ENCODE measurements at regions not wholly inside any gene's neighbourhood (a gene's known extent, or its start where the extent isn't known, plus 50 kb on each side); places are given as distances from the start of the nearest gene placed in this dataset.

- no peaks in the 10 kb centered on the region for H3K9me2 ChIP-seq (ENCODE audit: insufficient read depth)
- H3K27me3 ChIP-seq (replicated peaks; ENCODE audit: insufficient read depth) = no peaks in the 10 kb centered on the region
- H3K9me3 ChIP-seq (ENCODE audit: low read depth) = no peaks in the 10 kb centered on the region
- H2AFZ ChIP-seq = no peak overlapping the region
- H4K20me1 ChIP-seq (ENCODE audit: insufficient read depth) = no peaks in the 10 kb centered on the region
- no peak overlapping the region for H3K9ac ChIP-seq
- no peak overlapping the region for H3K4me2 ChIP-seq (ENCODE audit: unreplicated experiment)
- no peaks in the 10 kb centered on the region for H3F3A ChIP-seq (ENCODE audit: insufficient read depth)
- in situ Hi-C loops (cut with MboI) = no loop called here
- H3K4me3 ChIP-seq = no peak overlapping the region
- H3K4me1 ChIP-seq (ENCODE audit: insufficient read depth) = no peaks in the 10 kb centered on the region
- H3K27ac ChIP-seq = no peak overlapping the region
- no peak for TF ChIP-seq EZH2 (IDR thresholded peaks at IDR 0.05; ENCODE audit: insufficient read depth, poor library complexity, severe bottlenecking)
- TF ChIP-seq EZH2phosphoT487 (IDR thresholded peaks at IDR 0.05; ENCODE audit: insufficient read depth, low read depth) = no peak
- no peaks in the 10 kb centered on the region for H3K36me3 ChIP-seq (ENCODE audit: low read depth)
- DNase-seq = no peak
- WGBS, 2 experiments (ENCODE audit: low coverage in 1 of 2, low lambda C conversion rate in 2 of 2, missing lambda C conversion rate in 2 of 2) = 37 to 40% methylated on average over 7 of the region's 7 CpGs
- H3K79me2 ChIP-seq (ENCODE audit: insufficient read depth) = no peaks in the 10 kb centered on the region
Observed at GRCh38 chr7:23964715-23965114, 254.7 kb downstream of the STK31 start.

GRCh38 chr7:23965296-23965695, 255.3 kb downstream of the STK31 start:
- Histone ChIP-seq H2AFZ (no peak overlapping the region), H3K9me2 (ENCODE audit: insufficient read depth) (no peaks in the 10 kb centered on the region), H3K4me1 (ENCODE audit: insufficient read depth) (no peaks in the 10 kb centered on the region), H3K9ac (no peak overlapping the region), H3K9me3 (ENCODE audit: low read depth) (no peaks in the 10 kb centered on the region), H3F3A (ENCODE audit: insufficient read depth) (no peaks in the 10 kb centered on the region), H3K4me3 (no peak overlapping the region), H3K4me2 (ENCODE audit: unreplicated experiment) (no peak overlapping the region), H3K27me3 (replicated peaks; ENCODE audit: insufficient read depth) (no peaks in the 10 kb centered on the region), H3K79me2 (ENCODE audit: insufficient read depth) (no peaks in the 10 kb centered on the region), H3K36me3 (ENCODE audit: low read depth) (no peaks in the 10 kb centered on the region), H4K20me1 (ENCODE audit: insufficient read depth) (no peaks in the 10 kb centered on the region), H3K27ac (no peak overlapping the region)
- no peak for DNase-seq
- TF ChIP-seq EZH2 (IDR thresholded peaks at IDR 0.05; ENCODE audit: insufficient read depth, poor library complexity, severe bottlenecking) (no peak), EZH2phosphoT487 (IDR thresholded peaks at IDR 0.05; ENCODE audit: insufficient read depth, low read depth) (no peak)
- in situ Hi-C loops (cut with MboI) = no loop called here
- WGBS, 2 experiments (ENCODE audit: low coverage in 1 of 2, low lambda C conversion rate in 2 of 2, missing lambda C conversion rate in 2 of 2) = 67 to 70% methylated on average over 5 of the region's 5 CpGs

GRCh38 chr7:23966941-23967340, 256.9 kb downstream of the STK31 start:
- no peaks in the 10 kb centered on the region for H3K79me2 ChIP-seq (ENCODE audit: insufficient read depth)
- no peaks in the 10 kb centered on the region for H3K27me3 ChIP-seq (replicated peaks; ENCODE audit: insufficient read depth)
- H4K20me1 ChIP-seq (ENCODE audit: insufficient read depth) = no peaks in the 10 kb centered on the region
- no peak overlapping the region for H3K4me2 ChIP-seq (ENCODE audit: unreplicated experiment)
- peak; percentile 7 for DNase-seq
- no peaks in the 10 kb centered on the region for H3F3A ChIP-seq (ENCODE audit: insufficient read depth)
- TF ChIP-seq EZH2 (IDR thresholded peaks at IDR 0.05; ENCODE audit: insufficient read depth, poor library complexity, severe bottlenecking) = no peak
- TF ChIP-seq EZH2phosphoT487 (IDR thresholded peaks at IDR 0.05; ENCODE audit: insufficient read depth, low read depth) = no peak
- H3K36me3 ChIP-seq (ENCODE audit: low read depth) = no peaks in the 10 kb centered on the region
- no peak overlapping the region for H2AFZ ChIP-seq
- H3K9ac ChIP-seq = no peak overlapping the region
- no peak overlapping the region for H3K4me3 ChIP-seq
- no peaks in the 10 kb centered on the region for H3K4me1 ChIP-seq (ENCODE audit: insufficient read depth)
- no peaks in the 10 kb centered on the region for H3K9me3 ChIP-seq (ENCODE audit: low read depth)
- H3K9me2 ChIP-seq (ENCODE audit: insufficient read depth) = no peaks in the 10 kb centered on the region
- in situ Hi-C loops (cut with MboI) = no loop called here
- no peak overlapping the region for H3K27ac ChIP-seq

- H3F3A ChIP-seq (ENCODE audit: insufficient read depth) = no peaks in the 10 kb centered on the region
- H3K9me3 ChIP-seq (ENCODE audit: low read depth) = no peaks in the 10 kb centered on the region
- no peaks in the 10 kb centered on the region for H3K9me2 ChIP-seq (ENCODE audit: insufficient read depth)
- H3K27me3 ChIP-seq (replicated peaks; ENCODE audit: insufficient read depth) = no peaks in the 10 kb centered on the region
- H3K79me2 ChIP-seq (ENCODE audit: insufficient read depth) = no peaks in the 10 kb centered on the region
- H3K4me3 ChIP-seq = no peak overlapping the region
- no peak overlapping the region for H3K9ac ChIP-seq
- TF ChIP-seq EZH2 (IDR thresholded peaks at IDR 0.05; ENCODE audit: insufficient read depth, poor library complexity, severe bottlenecking) = no peak
- no peak for TF ChIP-seq EZH2phosphoT487 (IDR thresholded peaks at IDR 0.05; ENCODE audit: insufficient read depth, low read depth)
- H3K4me1 ChIP-seq (ENCODE audit: insufficient read depth) = no peaks in the 10 kb centered on the region
- H3K36me3 ChIP-seq (ENCODE audit: low read depth) = no peaks in the 10 kb centered on the region
- in situ Hi-C loops (cut with MboI) = no loop called here
- no peak overlapping the region for H3K4me2 ChIP-seq (ENCODE audit: unreplicated experiment)
- H3K27ac ChIP-seq = no peak overlapping the region
- DNase-seq = no peak
- no peak overlapping the region for H2AFZ ChIP-seq
- no peaks in the 10 kb centered on the region for H4K20me1 ChIP-seq (ENCODE audit: insufficient read depth)
- 44 to 48% methylated on average over 5 of the region's 5 CpGs for WGBS, 2 experiments (ENCODE audit: low coverage in 1 of 2, low lambda C conversion rate in 2 of 2, missing lambda C conversion rate in 2 of 2)
Observed at GRCh38 chr7:23967949-23968599, 258.1 kb downstream of the STK31 start.

GRCh38 chr7:23968791-23969190, 258.8 kb downstream of the STK31 start:
- Histone ChIP-seq H3K9me3 (ENCODE audit: low read depth) (no peaks in the 10 kb centered on the region), H4K20me1 (ENCODE audit: insufficient read depth) (no peaks in the 10 kb centered on the region), H3K36me3 (ENCODE audit: low read depth) (no peaks in the 10 kb centered on the region), H3K27ac (no peak overlapping the region), H3F3A (ENCODE audit: insufficient read depth) (no peaks in the 10 kb centered on the region), H3K9ac (no peak overlapping the region), H3K27me3 (replicated peaks; ENCODE audit: insufficient read depth) (no peaks in the 10 kb centered on the region), H3K79me2 (ENCODE audit: insufficient read depth) (no peaks in the 10 kb centered on the region), H2AFZ (no peak overlapping the region), H3K9me2 (ENCODE audit: insufficient read depth) (no peaks in the 10 kb centered on the region), H3K4me2 (ENCODE audit: unreplicated experiment) (no peak overlapping the region), H3K4me1 (ENCODE audit: insufficient read depth) (no peaks in the 10 kb centered on the region), H3K4me3 (no peak overlapping the region)
- in situ Hi-C loops (cut with MboI) = no loop called here
- no peak for TF ChIP-seq EZH2phosphoT487 (IDR thresholded peaks at IDR 0.05; ENCODE audit: insufficient read depth, low read depth)
- no peak for TF ChIP-seq EZH2 (IDR thresholded peaks at IDR 0.05; ENCODE audit: insufficient read depth, poor library complexity, severe bottlenecking)
- DNase-seq = no peak
- 13 to 17% methylated on average over 2 of the region's 2 CpGs for WGBS, 2 experiments (ENCODE audit: low coverage in 1 of 2, low lambda C conversion rate in 2 of 2, missing lambda C conversion rate in 2 of 2)
